GM10266 (cell line): ENCODE measurements at regions not wholly inside any gene's neighbourhood (a gene's known extent, or its start where the extent isn't known, plus 50 kb on each side); places are given as distances from the start of the nearest gene placed in this dataset.

ENCODE experiments used
- DNase-seq: peaks from one replicate; pipeline ENCODE4 v3.0.0; 2012; ENCODE audit errors: extremely low spot score
- TF ChIP-seq, protein P1 (sequence below): IDR thresholded peaks from 2 replicates; pipeline ENCODE4 v1.5.1; 2012; ENCODE audit warnings: mild to moderate bottlenecking, low read depth; ENCODE audit not compliant: control insufficient read depth, insufficient read depth; ENCODE audit errors: missing control alignments

DNA sequence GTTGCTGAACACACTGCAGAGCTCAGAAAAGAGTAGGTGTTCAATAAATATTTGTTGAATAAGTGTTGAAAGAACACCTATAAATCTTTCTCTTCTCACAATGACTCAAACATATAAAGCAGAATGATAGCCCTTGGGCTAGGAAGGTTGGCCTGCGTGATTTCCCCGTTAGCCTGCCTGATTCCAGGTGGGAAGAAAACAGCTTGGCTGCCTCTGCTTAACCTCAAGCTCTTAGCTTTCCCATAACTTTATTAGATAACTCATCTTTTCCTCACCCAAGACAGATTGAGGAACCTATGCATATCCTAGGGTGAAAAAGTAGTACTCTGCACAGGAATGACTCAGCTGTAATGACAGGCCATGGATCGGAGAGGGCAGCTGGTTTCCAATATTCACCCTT is 300.3 kb upstream of the ID4 start:
- no peak for DNase-seq
- TF ChIP-seq, protein P1, sequence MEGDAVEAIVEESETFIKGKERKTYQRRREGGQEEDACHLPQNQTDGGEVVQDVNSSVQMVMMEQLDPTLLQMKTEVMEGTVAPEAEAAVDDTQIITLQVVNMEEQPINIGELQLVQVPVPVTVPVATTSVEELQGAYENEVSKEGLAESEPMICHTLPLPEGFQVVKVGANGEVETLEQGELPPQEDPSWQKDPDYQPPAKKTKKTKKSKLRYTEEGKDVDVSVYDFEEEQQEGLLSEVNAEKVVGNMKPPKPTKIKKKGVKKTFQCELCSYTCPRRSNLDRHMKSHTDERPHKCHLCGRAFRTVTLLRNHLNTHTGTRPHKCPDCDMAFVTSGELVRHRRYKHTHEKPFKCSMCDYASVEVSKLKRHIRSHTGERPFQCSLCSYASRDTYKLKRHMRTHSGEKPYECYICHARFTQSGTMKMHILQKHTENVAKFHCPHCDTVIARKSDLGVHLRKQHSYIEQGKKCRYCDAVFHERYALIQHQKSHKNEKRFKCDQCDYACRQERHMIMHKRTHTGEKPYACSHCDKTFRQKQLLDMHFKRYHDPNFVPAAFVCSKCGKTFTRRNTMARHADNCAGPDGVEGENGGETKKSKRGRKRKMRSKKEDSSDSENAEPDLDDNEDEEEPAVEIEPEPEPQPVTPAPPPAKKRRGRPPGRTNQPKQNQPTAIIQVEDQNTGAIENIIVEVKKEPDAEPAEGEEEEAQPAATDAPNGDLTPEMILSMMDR, result no peak

DNA sequence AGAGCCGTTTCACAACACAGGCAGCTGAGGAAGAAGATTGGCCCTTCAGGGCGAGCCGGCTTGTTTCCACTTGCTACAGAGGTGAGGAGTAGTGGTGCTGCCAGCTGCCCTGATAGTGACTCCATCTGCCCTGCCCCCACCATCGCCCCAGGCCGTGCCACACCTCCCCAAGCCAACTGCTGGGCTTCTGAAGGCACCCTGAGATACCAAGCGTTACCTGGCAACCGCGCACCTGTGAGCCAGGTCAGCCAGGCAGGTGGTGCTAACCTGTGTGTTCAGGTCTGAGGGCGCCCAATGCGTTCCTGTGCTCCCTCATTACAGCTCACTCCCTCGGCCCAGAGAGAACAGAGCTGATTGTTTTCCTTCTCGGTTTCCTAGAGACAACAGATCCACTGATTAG is 299.1 kb upstream of the ID4 start:
- TF ChIP-seq, protein P1, result no peak

DNA sequence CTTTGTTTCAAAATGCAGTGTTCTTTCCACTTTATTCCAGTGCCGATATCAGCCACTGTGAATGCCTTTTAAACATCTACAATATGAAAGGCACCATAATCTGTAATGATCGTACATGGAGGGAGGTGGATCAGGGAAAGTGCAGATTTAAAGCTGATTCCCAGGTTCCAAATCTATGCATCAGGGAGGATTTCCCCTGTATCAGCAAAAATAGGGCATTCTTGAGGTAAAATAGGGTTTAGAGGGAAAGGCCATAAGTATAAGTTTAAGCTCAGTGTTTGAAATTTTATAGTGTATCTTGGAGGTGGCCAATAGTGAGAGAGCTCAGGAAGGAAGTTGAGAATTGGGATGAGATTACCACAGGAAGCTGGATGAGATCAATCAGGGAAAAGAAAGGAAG is 289.7 kb upstream of the ID4 start:
- DNase-seq, result no peak
- TF ChIP-seq, protein P1, result no peak

More for the DNA sequence above, 299.1 kb upstream of the ID4 start:
- DNase-seq, result no peak

DNA sequence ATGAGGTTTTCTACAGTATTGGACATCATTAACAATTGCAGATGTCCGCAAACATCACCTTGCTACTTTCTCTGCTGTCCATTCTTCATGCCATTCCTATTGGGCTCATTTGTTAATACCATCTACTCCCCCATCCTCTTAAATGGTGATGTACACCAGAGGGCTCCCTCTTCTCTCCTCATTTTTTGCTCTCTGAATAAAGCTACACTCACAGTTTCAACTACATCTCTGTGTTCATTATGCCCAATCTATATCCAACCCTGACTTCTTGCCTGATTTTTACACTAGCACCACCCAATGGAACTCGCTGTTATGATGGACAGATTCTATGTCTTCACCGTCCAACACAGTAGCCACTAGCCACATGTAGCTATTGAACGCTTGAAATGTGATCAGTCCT is 288.1 kb upstream of the ID4 start:
- TF ChIP-seq, protein P1, result no peak
- DNase-seq, result no peak

DNA sequence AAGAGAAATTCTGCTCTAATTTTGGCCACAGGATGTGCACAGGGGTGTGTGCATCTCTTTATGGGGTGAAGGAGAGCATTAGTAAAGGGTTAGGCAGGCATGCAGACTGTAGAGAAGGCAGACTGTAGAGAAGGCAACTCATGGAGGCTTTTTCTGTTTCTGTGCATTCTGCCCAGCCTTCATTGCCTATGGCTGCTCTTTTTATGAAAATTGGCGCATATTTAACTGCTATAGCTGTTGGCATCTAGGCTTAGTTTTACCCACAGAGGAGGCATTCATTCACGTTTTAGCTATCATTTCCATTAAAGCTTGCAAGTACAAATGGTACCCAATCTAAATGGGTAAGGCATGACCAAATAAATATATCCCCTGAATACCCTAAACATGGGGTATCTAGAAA is 286.8 kb upstream of the ID4 start:
- no peak for DNase-seq

DNA sequence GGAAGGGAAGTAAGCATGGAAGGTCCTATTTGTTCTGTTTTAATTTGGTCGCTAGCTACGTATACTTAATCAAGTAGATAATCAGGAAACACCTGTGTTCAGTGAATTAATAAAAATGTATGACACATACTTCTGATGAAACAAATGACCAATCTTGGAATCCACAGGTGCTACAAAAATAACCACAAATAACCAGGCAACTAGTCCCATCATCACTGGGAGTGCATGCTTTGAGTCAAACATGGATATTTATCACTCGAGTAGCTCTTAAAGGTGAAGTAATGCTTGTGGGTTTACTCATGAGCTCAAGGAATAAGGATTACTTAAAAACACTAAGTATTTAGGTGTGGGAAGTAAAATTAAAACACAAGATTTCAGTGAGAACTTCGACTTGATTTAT is 285.6 kb upstream of the ID4 start:
- DNase-seq, result no peak
- TF ChIP-seq, protein P1, result no peak

More for the DNA sequence above, 286.8 kb upstream of the ID4 start:
- TF ChIP-seq, protein P1, result no peak

DNA sequence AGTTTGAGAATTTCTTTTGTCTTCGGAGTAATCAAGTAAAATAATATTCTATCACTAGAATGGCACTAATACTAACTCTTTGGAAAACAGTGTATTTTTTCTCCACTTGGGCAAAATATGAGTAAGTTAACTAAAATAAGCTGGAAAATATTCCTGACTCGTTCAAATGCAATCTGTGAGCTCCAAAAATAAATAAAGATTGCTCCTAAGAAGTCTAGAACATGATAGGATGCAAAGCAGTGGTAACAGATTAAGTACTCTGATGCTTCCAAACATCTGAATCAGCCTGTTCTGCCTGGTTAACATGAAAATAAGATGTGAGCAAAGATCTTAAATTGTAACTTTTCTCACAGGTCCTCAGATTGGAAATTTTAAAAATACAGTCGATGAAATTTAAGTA is 285.1 kb upstream of the ID4 start:
- DNase-seq, result no peak
- TF ChIP-seq, protein P1, result no peak
